Stimulated activated CD4-positive, alpha-beta T cell treated with anti-CD3 and anti-CD28 coated beads, TNF-alpha, amount 100 ng/mL, for 48 hours (primary cell): ENCODE measurements at regions not wholly inside any gene's neighbourhood (a gene's known extent, or its start where the extent isn't known, plus 50 kb on each side); places are given as distances from the start of the nearest gene placed in this dataset.
A peak's percentile ranks its signal among the peaks of the same experiment; 100 is the strongest.

Experiments used
- DNase-seq, 3 donors: peaks; one replicate each; pipeline ENCODE4 v3.0.0-alpha.2; 2020; ENCODE audit warnings: low read depth in 3 of 3

- DNase-seq = no peak
These were observed 392.3 kb downstream of the TMEM135 start for GRCh38 chr11:87429996-87430395.

DNA sequence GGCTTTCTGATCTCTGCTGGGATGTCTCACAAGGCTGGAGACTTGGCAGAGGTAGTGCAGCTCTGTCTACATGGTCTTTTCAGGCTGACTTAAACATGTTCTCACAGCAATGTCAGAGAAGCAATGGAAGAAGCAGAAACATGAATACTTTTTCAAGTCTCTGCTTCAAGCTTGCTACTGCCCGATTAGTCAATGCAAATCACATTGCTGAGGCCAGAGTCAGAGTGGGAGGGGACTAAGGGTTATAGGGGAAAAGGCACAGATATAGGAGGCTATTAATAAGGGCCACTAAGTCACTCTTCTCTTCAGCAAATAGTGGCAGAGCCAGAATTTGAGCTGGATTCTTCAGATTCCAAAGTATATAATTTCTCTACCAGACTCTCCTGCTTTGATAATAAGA is 390.5 kb downstream of the TMEM135 start:
- DNase-seq = no peak

GRCh38 chr11:87425943-87426342 is 388.2 kb downstream of the TMEM135 start:
- DNase-seq = no peak

- DNase-seq = no peak
These were observed 387.7 kb downstream of the TMEM135 start for GRCh38 chr11:87425391-87425790.

- DNase-seq = no peak
These were observed 385.4 kb downstream of the TMEM135 start for GRCh38 chr11:87423161-87423560.

GRCh38 chr11:87422566-87422965 is 384.8 kb downstream of the TMEM135 start:
- DNase-seq = no peak

- peak in 1 of 3 donors; percentile 8 for DNase-seq
These were observed 383.7 kb downstream of the TMEM135 start for GRCh38 chr11:87421422-87421821.

- no peak for DNase-seq
These were observed 380.2 kb downstream of the TMEM135 start for GRCh38 chr11:87417951-87418350.

DNA sequence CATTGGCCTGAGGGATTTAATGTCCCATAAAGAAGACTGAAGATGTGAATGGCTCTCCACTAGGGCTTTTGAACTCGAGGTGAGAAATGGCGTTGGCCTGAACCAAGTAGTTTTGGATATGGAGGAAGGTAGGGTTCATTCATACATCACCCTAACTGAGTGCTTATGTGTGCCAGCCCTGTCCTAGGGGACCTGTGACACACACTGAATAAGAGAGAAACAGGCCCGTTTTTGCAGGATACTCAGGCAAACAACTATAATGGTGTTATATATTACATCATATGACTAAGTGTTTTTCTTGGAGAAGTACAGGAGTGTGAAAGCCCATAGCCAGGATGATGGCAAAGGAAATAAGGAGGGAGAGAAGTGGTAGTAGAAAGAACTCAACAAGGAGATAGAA is 368.1 kb downstream of the TMEM135 start:
- no peak for DNase-seq

DNA sequence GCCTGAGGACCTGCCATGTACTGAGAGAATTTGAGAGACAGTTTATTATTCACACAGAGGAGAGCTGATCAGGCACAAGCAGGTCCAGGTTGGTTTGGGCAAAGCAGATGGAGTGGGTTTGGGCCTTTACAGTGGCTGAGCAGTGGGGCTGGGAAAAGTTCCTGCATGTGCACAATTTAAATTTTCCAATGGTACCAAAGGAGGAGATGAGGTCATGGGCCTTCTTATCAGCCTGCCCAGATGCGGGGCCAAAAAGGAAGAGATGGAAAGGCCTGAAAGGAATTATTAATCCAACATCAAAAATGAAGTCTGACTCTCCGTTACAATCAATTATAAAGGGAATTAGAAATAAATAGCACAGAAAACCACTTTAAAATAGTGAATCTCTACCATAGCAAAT is 367.6 kb downstream of the TMEM135 start:
- DNase-seq = no peak

- DNase-seq = no peak
These were observed 363.9 kb downstream of the TMEM135 start for GRCh38 chr11:87401653-87402052.

GRCh38 chr11:87399341-87399740 is 361.6 kb downstream of the TMEM135 start:
- DNase-seq = no peak

DNA sequence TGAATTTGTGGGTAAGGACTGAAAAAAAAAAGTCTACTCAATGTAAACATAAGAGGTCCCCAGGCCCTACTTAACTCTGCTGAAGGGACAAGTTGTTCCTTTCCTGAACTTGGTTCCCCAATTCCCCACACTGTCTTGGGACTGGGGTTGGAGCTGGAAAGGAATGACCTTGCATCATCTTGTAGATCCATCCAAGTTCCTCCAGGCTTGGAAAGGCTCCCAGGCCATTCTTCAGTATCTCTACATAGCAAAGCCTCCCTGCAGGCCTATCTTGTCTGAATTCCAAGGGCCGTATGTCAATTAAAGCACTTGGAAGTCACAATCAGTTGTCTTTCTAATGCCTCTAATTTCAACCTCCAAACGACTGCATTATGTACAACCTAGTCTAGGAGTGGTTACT is 361.2 kb downstream of the TMEM135 start:
- no peak for DNase-seq

GRCh38 chr11:87397011-87397865 is 359.5 kb downstream of the TMEM135 start:
- no peak for DNase-seq

DNA sequence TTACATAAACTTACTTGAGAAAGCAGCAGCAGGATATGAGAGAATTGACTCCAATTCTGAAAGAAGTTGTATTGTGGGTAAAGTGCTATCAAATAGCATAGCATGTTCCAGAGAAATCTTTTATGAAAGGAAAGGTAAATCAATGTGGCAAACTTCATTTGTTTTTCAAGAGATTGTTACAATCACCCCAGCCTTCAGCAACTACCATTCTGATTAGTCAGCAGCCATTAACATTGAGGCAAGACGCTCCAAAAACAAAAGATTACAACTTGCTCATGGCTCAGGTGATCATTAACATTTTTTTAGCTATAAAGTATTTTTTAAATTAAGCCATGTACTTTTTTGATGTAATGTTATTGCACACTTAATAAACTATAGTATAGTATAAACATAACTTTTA is 357.2 kb downstream of the TMEM135 start:
- DNase-seq = no peak

DNA sequence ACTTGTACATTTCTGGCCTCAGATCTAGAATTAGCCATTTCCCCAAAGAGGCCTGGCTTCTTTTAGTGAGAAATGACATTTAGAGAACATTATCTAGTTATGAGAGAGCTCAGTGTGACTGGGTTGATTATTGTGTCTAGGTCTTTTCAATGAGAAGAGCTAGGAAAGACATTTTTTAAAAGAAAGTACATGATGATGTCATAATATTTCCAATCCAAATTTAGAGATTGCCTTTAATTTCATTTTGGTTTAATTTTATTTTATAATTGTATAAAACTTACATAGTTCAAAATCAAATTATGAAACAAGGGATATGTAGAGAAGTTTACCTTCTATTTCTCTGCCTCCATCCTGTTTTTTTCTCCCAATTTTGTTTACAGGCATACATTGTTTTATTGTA is 354.9 kb downstream of the TMEM135 start:
- DNase-seq = no peak

DNA sequence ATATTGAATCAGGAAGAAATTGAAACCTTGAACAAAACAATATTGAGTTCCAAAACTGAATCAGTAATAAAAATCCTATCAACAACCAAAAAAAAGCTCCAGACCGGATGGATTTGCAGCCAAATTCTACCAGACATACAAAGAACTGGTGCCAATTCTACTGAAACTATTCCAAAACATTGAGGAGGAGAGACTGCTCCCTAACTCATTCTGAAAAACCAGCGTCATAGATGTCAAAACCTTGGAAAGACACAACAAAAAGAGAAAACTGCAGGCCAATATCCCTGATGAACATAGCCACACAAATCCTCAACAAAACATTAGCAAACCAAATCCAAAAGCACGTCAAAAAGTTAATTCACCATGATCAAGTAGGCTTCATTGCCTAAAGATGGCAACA is 353.8 kb downstream of the TMEM135 start:
- DNase-seq = no peak

DNA sequence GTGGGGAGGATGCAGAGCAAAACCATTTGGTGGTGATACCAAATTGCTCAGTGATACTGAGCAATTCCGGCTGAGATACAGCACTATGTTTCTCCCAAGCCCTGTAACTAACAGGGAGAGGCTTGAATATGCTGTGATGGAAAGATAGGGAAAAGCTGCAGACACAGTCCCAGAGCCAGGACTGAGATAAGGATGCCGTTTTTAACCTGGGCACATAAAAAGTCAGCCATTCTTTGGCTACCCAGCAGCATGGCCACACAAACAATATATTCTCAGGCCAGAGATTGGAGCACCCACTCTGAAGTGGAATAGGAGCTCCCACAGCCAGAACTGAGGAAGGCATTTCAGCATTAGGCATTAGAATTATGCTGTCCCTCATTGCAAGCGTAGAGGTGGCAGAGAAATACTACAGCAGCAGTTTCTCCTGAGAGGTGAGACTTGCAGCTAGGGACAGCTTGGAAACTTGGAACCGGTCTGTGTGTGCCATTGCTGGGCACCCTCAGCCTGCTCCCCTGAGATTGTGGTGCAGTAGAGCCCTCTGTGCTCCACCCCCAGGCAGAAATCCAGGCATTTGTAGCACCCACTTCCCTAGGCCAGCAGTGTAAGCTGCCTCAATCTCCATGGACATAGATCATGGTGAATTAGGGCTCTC is 346.5 kb downstream of the TMEM135 start:
- DNase-seq = no peak

DNA sequence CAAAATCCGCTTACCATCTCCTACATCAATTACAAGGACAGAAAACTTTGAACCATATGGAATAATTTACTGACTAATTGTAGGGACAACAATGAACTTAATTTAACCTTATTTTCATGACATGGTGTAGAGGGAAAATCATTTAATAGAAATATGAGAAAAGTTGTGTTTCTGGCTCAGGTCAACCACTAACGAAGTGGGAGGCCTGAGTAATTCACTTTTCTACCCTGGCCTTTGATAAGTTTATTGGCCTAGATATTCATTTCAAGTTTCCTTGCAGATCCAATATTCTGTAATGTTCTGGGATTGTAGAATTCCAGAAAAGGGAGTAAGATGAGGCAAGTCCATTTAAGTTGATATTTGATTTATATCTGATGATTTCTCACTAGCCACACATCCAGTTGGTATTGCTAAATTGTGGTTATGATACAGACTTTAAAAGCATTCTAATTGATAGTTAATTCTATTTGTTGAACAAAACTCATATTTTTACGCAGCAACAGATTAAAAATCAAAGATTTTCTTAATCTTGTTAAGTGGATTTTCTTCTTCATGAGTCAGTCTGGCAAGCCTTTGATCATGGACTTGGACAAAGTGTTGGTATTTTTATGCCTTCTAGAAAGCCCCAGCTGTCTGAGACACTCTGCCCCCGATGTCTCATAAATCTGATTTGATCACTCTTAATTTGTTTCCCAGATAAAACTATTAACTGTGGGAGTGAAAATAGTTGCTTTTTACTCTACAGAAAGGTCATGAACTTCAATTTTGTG is 336.5 kb downstream of the TMEM135 start:
- no peak for DNase-seq
